ENCODE measurements at regions not wholly inside any gene's neighbourhood (a gene's known extent, or its start where the extent isn't known, plus 50 kb on each side); places are given as distances from the start of the nearest gene placed in this dataset.

DNA sequence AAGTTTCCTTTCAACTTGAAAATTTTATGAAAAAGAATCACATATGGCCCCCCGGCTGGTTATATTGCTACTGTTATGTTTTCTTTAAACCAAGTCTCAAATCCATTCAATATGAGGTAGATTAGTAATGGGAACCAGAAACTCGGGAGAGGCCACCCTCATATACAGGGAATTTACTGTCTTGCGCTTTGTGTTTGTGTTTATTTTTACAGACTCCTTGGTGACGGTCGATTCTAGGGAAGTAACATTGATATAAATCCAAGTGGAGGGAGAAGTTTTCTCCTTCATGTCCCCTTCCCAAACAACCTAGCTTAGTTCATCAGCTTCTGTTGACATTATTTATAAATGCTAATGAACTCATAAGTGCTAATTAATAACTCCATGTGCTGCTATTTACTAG, 163.5 kb upstream of the LMO4 start:
- H3K4me3 ChIP-seq (ENCODE audit: low read depth, low read length), result no peak overlapping the region
- DNase-seq (ENCODE audit: low read depth), result no peak
- TF ChIP-seq, protein P1, sequence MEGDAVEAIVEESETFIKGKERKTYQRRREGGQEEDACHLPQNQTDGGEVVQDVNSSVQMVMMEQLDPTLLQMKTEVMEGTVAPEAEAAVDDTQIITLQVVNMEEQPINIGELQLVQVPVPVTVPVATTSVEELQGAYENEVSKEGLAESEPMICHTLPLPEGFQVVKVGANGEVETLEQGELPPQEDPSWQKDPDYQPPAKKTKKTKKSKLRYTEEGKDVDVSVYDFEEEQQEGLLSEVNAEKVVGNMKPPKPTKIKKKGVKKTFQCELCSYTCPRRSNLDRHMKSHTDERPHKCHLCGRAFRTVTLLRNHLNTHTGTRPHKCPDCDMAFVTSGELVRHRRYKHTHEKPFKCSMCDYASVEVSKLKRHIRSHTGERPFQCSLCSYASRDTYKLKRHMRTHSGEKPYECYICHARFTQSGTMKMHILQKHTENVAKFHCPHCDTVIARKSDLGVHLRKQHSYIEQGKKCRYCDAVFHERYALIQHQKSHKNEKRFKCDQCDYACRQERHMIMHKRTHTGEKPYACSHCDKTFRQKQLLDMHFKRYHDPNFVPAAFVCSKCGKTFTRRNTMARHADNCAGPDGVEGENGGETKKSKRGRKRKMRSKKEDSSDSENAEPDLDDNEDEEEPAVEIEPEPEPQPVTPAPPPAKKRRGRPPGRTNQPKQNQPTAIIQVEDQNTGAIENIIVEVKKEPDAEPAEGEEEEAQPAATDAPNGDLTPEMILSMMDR (IDR thresholded peaks at IDR 0.05; ENCODE audit: insufficient read depth, low read depth, low read length, missing control alignments), result no peak

DNA sequence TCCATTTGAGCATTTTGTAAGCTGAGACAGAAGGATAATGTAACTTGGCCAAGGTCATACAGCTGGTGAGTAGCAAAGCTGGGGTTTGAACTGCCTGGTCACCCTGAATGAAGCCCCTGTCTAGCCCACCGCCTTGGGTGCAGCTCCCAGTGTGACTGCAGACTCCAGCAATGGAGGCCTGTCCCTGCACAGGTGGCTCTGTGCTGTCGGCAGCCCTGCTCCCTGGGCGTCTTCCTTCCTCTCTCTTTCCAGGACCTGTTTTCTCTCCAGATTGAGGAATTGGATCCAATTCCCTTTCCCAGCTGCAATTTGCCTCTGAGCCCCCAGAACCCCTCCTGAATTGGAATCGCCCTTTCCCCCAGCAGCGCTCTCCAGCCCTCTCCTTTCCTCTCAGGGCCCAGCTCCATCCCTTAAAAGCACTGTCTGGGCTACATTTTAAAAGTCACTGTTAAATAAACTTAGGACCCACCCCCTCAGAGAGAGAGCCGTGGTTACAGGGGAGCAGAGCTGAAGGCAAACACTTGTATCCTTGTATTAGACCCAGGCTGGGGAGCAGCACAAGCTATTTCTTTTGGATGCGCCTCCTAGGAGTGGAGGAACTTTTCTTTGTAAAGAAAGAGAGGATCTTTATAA, 161.4 kb upstream of the LMO4 start:
- no peak overlapping the region for H3K4me3 ChIP-seq (ENCODE audit: low read depth, low read length)
- no peak for DNase-seq (ENCODE audit: low read depth)
- TF ChIP-seq, protein P1 (IDR thresholded peaks at IDR 0.05; ENCODE audit: insufficient read depth, low read depth, low read length, missing control alignments), result no peak

DNA sequence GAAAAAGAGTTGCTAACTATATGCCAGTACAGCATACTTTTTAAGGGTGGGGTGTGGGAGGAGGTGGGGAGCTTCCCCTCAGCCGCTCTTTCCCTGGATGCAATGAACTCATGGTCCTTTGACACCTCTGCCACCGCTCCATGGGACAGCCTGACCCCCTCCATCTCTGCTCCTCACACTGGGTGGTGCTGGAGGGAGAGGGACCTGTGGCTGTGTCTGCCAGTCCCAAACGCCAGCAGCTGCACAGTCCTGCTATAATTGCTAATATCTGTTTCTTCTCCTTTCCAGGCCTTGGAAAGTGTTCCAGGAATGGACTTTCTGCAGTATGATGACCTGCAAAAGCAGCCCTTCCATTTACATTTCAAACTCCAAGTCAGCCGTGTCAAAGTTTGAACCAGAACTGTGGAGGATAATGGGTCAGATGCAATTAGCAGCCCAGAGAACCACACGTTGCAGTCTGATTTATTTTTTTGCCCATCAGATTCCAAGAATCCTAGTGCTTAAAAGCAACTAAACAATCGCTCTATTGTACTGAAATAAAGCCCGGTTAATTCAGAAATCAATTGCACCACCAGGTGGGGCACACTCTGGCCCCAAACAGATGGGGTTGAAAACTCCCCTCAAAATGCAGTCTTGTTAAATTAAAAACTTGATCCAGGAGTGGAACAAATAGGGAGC, 160.7 kb upstream of the LMO4 start:
- TF ChIP-seq, protein P1 (IDR thresholded peaks at IDR 0.05; ENCODE audit: insufficient read depth, low read depth, low read length, missing control alignments), result no peak
- H3K4me3 ChIP-seq (ENCODE audit: low read depth, low read length), result no peak overlapping the region
- no peak for DNase-seq (ENCODE audit: low read depth)

DNA sequence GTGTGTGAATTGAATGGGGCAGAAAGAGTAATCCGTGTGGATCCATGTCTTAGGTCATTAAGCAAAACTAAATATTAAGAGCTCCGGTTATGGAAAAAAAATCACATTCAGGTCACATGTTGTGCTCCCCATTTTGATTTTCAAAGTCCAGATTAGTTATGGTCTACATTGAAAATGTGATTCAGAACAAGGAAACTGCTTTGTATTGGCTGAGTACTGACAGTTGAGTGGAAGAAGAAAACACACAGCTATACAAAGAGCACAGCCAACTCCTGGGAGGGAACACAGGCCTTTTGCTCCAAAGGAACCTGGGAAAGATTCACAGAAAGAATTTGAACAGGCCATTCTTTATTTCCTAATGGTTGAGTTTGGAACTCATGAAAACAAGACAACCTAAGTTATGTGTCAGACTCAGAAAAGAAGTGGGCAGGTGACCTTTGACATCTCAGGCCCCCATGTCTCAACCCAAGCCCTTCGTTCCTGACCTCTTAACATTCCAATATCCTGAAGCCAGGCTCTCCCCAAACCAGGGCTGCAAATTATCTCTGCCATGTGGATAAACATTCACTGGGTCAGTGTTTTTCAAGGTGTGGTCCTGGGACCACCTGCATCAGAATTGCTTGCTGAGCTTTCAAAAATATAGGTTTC, 159.3 kb upstream of the LMO4 start:
- no peak for DNase-seq (ENCODE audit: low read depth)
- TF ChIP-seq, protein P1 (IDR thresholded peaks at IDR 0.05; ENCODE audit: insufficient read depth, low read depth, low read length, missing control alignments), result no peak
- no peak overlapping the region for H3K4me3 ChIP-seq (ENCODE audit: low read depth, low read length)

DNA sequence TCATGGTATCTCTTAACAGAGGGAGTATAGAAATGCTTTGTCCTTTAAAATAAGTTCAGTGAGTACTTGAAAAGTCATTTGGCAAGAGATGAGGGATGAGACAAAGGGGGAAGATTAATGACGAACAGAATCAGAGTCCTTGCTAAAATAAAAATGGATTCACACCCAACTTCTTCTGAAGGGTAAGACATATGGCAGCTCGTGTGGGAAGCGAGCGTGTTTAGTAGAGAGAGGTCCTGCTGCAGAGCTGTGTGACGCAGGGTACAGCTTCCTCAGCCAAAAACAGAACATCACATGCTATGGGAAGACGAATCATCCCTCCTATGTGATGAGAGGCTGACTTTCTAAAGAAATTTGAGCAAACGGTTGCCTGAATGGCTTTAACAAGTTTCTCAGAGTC, 158.5 kb upstream of the LMO4 start:
- TF ChIP-seq, protein P1 (IDR thresholded peaks at IDR 0.05; ENCODE audit: insufficient read depth, low read depth, low read length, missing control alignments), result no peak
- no peak for DNase-seq (ENCODE audit: low read depth)
- H3K4me3 ChIP-seq (ENCODE audit: low read depth, low read length), result no peak overlapping the region

DNA sequence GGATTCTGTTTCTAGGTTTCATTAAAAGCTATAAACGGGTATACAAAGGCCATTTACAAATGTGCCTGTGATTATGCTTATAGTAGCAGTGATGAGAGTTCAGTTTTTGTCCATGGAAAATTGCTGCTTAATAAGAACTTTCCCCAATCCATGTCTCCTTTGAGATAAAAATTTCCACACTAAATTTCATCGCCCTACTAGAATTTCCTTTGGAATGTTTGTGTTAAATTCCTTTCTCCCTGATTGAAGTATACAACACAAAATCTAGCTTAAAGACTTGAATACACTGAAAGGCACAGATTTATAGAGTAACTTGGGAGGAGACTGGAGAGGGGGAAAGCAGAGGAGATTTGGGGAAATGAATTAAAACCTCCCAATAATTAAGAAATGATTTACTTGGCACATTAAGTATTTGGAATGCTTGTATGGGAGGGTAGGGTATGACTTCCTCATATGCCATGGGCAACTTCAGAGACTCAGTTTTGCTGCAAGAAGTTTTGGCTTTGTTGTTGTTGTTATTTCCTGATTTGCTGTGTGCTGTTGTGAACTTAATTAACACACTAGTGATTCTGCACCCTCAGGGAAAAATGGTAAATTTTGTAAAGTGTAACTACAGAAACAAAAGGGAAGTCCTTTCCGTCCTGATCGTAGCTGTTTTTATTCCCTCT, 157.6 kb upstream of the LMO4 start:
- DNase-seq (ENCODE audit: low read depth), result no peak
- TF ChIP-seq, protein P1 (IDR thresholded peaks at IDR 0.05; ENCODE audit: insufficient read depth, low read depth, low read length, missing control alignments), result no peak
- no peak overlapping the region for H3K4me3 ChIP-seq (ENCODE audit: low read depth, low read length)

All from GM12865 (cell line).